MM.1S (cell line): ENCODE measurements at regions not wholly inside any gene's neighbourhood (a gene's known extent, or its start where the extent isn't known, plus 50 kb on each side); places are given as distances from the start of the nearest gene placed in this dataset.
A peak's percentile ranks its signal among the peaks of the same experiment; 100 is the strongest.

ENCODE experiments used
- DNase-seq: peaks from one replicate; pipeline ENCODE4 v3.0.0-alpha.2; 2015
- H2AFZ ChIP-seq: fragments of 300-600 bp; sonication (generic); 2 replicates; pipeline ENCODE4 v1.6.0; 2016; ENCODE audit warnings: antibody characterized with exemption, low read length
- H3F3A ChIP-seq: fragments of 300-600 bp; sonication (generic); 2 replicates; pipeline ENCODE4 v1.6.1; 2016; ENCODE audit warnings: mild to moderate bottlenecking, antibody characterized with exemption, low read length, moderate library complexity, mixed read lengths; ENCODE audit not compliant: insufficient read depth
- H3K27ac ChIP-seq: fragments of 300-600 bp; sonication (generic); 2 replicates; pipeline ENCODE4 v1.5.1; 2016; ENCODE audit warnings: mild to moderate bottlenecking, low read length
- H3K27me3 ChIP-seq: fragments of 300-600 bp; sonication (generic); replicated peaks from 2 replicates; pipeline ENCODE4 v1.6.0; 2016; ENCODE audit warnings: low read length; ENCODE audit not compliant: insufficient read depth
- H3K36me3 ChIP-seq: fragments of 300-600 bp; sonication (generic); replicated peaks from 2 replicates; pipeline ENCODE4 v1.6.1; 2016; ENCODE audit warnings: mild to moderate bottlenecking, low read length, mixed read lengths; ENCODE audit not compliant: insufficient read depth
- H3K4me1 ChIP-seq: fragments of 300-600 bp; sonication (generic); 2 replicates; pipeline ENCODE4 v1.6.1; 2016; ENCODE audit warnings: low read length, mixed read lengths
- H3K4me2 ChIP-seq: fragments of 300-600 bp; sonication (generic); 2 replicates; pipeline ENCODE4 v1.6.0; 2016; ENCODE audit warnings: low read depth, low read length
- H3K4me3 ChIP-seq: fragments of 300-600 bp; sonication (generic); 2 replicates; pipeline ENCODE4 v1.5.1; 2016; ENCODE audit warnings: low read length, mixed read lengths
- H3K79me2 ChIP-seq: fragments of 300-600 bp; sonication (generic); 2 replicates; pipeline ENCODE4 v1.6.1; 2016; ENCODE audit warnings: mixed run types, low read length, mixed read lengths
- H3K9ac ChIP-seq: fragments of 300-600 bp; sonication (generic); 2 replicates; pipeline ENCODE4 v1.6.1; 2016; ENCODE audit warnings: low read length, mixed read lengths
- H3K9me2 ChIP-seq: fragments of 300-600 bp; sonication (generic); replicated peaks from 2 replicates; pipeline ENCODE4 v1.6.1; 2016; ENCODE audit warnings: mild to moderate bottlenecking, low read length, mixed read lengths; ENCODE audit not compliant: insufficient read depth
- H3K9me3 ChIP-seq: fragments of 300-600 bp; sonication (generic); replicated peaks from 2 replicates; pipeline ENCODE4 v1.6.1; 2016; ENCODE audit warnings: mild to moderate bottlenecking, low read length, mixed read lengths; ENCODE audit not compliant: insufficient read depth
- H4K20me1 ChIP-seq: fragments of 300-600 bp; sonication (generic); 2 replicates; pipeline ENCODE4 v1.6.1; 2016; ENCODE audit warnings: mild to moderate bottlenecking, low read length, moderate library complexity, mixed read lengths; ENCODE audit not compliant: insufficient read depth
- EZH2 ChIP-seq: fragments of 300-600 bp; sonication (generic); optimal IDR thresholded peaks from 2 replicates; pipeline ENCODE3; 2017; ENCODE audit warnings: low read depth, mild to moderate bottlenecking, antibody characterized with exemption, low read length, mixed read lengths
- EZH2phosphoT487 ChIP-seq: fragments of 300-600 bp; sonication (generic); IDR thresholded peaks from 2 replicates; pipeline ENCODE4 v1.6.1; 2018; ENCODE audit warnings: antibody characterized with exemption, low read length
- TF ChIP-seq, protein P1 (sequence below): fragments of 300-600 bp; sonication (generic); IDR thresholded peaks from 2 replicates; pipeline ENCODE4 v1.5.1; 2016; ENCODE audit warnings: antibody characterized with exemption, low read length, mixed read lengths

DNA sequence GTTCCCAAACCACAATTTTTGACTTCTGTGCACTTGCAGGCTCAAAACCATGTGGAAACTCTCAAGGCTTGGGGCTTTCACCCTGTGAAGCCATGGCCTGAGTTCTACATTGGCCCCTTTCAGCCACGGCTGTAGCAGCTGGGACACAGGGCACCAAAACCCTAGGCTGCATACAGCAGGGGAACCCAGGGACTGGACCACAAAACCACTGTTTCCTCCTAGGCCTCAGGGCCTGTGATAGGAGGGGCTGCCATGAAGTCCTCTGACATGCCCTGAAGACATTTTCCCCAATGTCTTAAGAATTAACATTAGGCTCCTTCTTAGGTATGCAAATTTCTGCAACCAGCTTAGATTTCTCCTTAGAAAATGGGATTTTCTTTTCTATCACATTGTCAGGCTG lies 312.1 kb upstream of the TUSC1 start:
- no peak for DNase-seq
- H3K4me1 ChIP-seq: no peaks in the 10 kb centered on the region
- no peak overlapping the region for H3K4me3 ChIP-seq
- no peak overlapping the region for H3K27ac ChIP-seq
- no peaks in the 10 kb centered on the region for H3K9me3 ChIP-seq
- TF ChIP-seq EZH2: no peak
- TF ChIP-seq, protein P1, sequence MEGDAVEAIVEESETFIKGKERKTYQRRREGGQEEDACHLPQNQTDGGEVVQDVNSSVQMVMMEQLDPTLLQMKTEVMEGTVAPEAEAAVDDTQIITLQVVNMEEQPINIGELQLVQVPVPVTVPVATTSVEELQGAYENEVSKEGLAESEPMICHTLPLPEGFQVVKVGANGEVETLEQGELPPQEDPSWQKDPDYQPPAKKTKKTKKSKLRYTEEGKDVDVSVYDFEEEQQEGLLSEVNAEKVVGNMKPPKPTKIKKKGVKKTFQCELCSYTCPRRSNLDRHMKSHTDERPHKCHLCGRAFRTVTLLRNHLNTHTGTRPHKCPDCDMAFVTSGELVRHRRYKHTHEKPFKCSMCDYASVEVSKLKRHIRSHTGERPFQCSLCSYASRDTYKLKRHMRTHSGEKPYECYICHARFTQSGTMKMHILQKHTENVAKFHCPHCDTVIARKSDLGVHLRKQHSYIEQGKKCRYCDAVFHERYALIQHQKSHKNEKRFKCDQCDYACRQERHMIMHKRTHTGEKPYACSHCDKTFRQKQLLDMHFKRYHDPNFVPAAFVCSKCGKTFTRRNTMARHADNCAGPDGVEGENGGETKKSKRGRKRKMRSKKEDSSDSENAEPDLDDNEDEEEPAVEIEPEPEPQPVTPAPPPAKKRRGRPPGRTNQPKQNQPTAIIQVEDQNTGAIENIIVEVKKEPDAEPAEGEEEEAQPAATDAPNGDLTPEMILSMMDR: no peak
- H3K36me3 ChIP-seq: no peaks in the 10 kb centered on the region
- H3K27me3 ChIP-seq: no peaks in the 10 kb centered on the region
- no peaks in the 10 kb centered on the region for H3F3A ChIP-seq
- no peaks in the 10 kb centered on the region for H3K79me2 ChIP-seq
- H3K9me2 ChIP-seq: no peaks in the 10 kb centered on the region
- no peak overlapping the region for H3K9ac ChIP-seq
- H2AFZ ChIP-seq: no peak overlapping the region
- H3K4me2 ChIP-seq: no peak overlapping the region
- no peaks in the 10 kb centered on the region for H4K20me1 ChIP-seq

DNA sequence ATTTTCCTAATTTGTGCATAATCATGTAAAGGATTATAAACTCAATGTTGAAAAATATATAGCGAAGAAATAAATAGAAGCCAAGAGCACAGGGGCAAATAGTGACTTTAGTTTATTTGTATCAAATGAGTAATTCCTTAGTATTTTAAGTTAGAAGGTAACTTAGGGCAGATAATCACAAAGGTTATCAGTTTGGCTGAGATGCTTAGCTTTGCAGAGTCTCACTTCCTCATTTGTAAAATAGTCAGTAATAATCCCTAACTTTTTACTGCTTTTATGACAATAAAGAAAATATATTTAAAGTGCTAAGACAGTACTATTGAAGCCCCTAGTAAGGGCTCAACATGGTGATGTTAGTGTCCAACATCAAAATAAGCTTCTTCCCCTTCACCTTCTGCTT lies 297.4 kb upstream of the TUSC1 start:
- Histone ChIP-seq H3F3A (no peaks in the 10 kb centered on the region), H3K36me3 (no peaks in the 10 kb centered on the region), H3K9me3 (no peaks in the 10 kb centered on the region), H3K9ac (no peak overlapping the region), H3K27ac (no peak overlapping the region), H3K4me3 (no peak overlapping the region), H3K4me1 (no peaks in the 10 kb centered on the region), H3K79me2 (no peaks in the 10 kb centered on the region), H3K4me2 (no peak overlapping the region), H2AFZ (no peak overlapping the region), H3K9me2 (no peaks in the 10 kb centered on the region), H4K20me1 (no peaks in the 10 kb centered on the region), H3K27me3 (no peaks in the 10 kb centered on the region)
- TF ChIP-seq, protein P1: no peak
- TF ChIP-seq EZH2 (no peak), EZH2phosphoT487 (no peak)
- no peak for DNase-seq

DNA sequence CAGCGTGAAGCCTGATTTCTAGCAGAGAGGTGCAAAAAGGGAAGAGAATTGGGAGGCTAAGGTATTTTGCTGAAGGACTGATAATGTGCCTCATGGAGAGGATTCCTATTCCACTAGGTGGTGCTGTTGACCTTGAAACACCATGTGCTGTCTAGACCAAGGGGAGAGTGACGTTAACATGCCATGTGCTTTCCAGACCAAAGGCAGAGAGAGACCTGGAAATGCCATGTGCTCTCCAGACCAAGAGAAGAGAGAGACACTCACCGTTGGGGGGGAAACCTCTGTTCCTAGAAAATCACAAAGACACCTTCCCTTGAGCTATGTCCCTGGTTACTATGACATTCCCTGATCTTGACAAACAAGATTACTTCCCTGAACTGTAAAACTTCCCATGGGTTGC lies 286.0 kb upstream of the TUSC1 start:
- Histone ChIP-seq H3K9me2 (no peaks in the 10 kb centered on the region), H2AFZ (no peak overlapping the region), H3K36me3 (no peaks in the 10 kb centered on the region), H3K9ac (no peak overlapping the region), H3K9me3 (no peaks in the 10 kb centered on the region), H3K79me2 (no peaks in the 10 kb centered on the region), H3K27me3 (no peaks in the 10 kb centered on the region), H3K4me3 (no peak overlapping the region), H3K27ac (no peak overlapping the region), H3K4me2 (no peak overlapping the region), H3F3A (no peaks in the 10 kb centered on the region), H3K4me1 (no peaks in the 10 kb centered on the region), H4K20me1 (no peaks in the 10 kb centered on the region)
- DNase-seq: peak; percentile 61
- TF ChIP-seq EZH2: no peak
- TF ChIP-seq, protein P1: peak; percentile 42

DNA sequence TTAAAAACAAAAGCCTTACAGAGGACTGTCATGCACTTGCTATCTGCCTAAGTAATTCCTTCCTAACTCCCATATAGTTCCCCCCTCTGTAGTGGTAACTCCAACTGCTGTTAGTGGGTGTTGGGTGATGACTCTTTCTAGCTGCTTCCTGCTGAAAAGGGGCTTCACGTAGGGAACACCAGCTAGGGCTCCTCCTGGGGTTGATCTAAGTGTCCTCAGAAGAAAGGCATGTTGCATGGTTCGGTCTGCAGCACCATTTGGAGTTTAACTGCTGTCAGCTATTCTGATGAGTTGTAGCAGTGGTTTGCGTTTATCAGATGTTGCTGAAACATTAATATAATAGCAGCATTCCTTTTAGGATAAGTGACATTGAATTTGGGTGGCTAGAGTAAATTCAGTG lies 281.9 kb upstream of the TUSC1 start:
- Histone ChIP-seq H3F3A (no peaks in the 10 kb centered on the region), H3K79me2 (no peaks in the 10 kb centered on the region), H3K9ac (no peak overlapping the region), H3K27me3 (no peaks in the 10 kb centered on the region), H3K9me2 (no peaks in the 10 kb centered on the region), H3K4me3 (no peak overlapping the region), H3K9me3 (no peaks in the 10 kb centered on the region), H3K36me3 (no peaks in the 10 kb centered on the region), H2AFZ (no peak overlapping the region), H3K4me1 (no peaks in the 10 kb centered on the region), H4K20me1 (no peaks in the 10 kb centered on the region), H3K27ac (no peak overlapping the region), H3K4me2 (no peak overlapping the region)
- DNase-seq: no peak
- TF ChIP-seq, protein P1: no peak
- TF ChIP-seq EZH2 (no peak), EZH2phosphoT487 (no peak)
